ENCODE measurements at regions not wholly inside any gene's neighbourhood (a gene's known extent, or its start where the extent isn't known, plus 50 kb on each side); places are given as distances from the start of the nearest gene placed in this dataset.

GRCh38 chr14:58770491-58770982, 132.8 kb downstream of the DACT1 start:
- Histone ChIP-seq H3K9me3 (ENCODE audit: control insufficient read depth, insufficient read depth, low read length) (no peaks in the 10 kb centered on the region), H3K27ac (ENCODE audit: low read length) (no peak overlapping the region), H3K36me3 (ENCODE audit: control insufficient read depth, insufficient read depth, low read length) (no peaks in the 10 kb centered on the region), H3K27me3 (ENCODE audit: control insufficient read depth, insufficient read depth, low read length) (no peaks in the 10 kb centered on the region), H3K4me3 (ENCODE audit: low read length) (no peak overlapping the region), H3K4me1 (ENCODE audit: control insufficient read depth, insufficient read depth, low read length) (no peaks in the 10 kb centered on the region)
- H3K27ac Mint-ChIP-seq, result no peak overlapping the region
- peaks cover 2 to 11% of the 10 kb centered on the region in 2 donors for H3K27me3 Mint-ChIP-seq (ENCODE audit: low read depth in 2 of 2)
- H3K4me1 Mint-ChIP-seq, result no peaks in the 10 kb centered on the region
- DNase-seq (no peak), ATAC-seq (no peak)
- H3K36me3 Mint-ChIP-seq, result no peaks in the 10 kb centered on the region
- TF ChIP-seq CTCF (IDR thresholded peaks at IDR 0.05), result no peak
- H3K9me3 Mint-ChIP-seq, result no peaks in the 10 kb centered on the region
- intact Hi-C loops (cut with micrococcal nuclease), result no loop called here
- no peak overlapping the region for H3K4me3 Mint-ChIP-seq

GRCh38 chr14:58771016-58771415, 133.3 kb downstream of the DACT1 start:
- TF ChIP-seq CTCF (IDR thresholded peaks at IDR 0.05), result no peak
- no peaks in the 10 kb centered on the region for H3K4me1 Mint-ChIP-seq
- ATAC-seq, result no peak

GRCh38 chr14:58772116-58772515, 134.4 kb downstream of the DACT1 start:
- Histone ChIP-seq H3K4me1 (ENCODE audit: control insufficient read depth, insufficient read depth, low read length) (no peaks in the 10 kb centered on the region), H3K4me3 (ENCODE audit: low read length) (no peak overlapping the region), H3K36me3 (ENCODE audit: control insufficient read depth, insufficient read depth, low read length) (no peaks in the 10 kb centered on the region), H3K27me3 (ENCODE audit: control insufficient read depth, insufficient read depth, low read length) (no peaks in the 10 kb centered on the region), H3K9me3 (ENCODE audit: control insufficient read depth, insufficient read depth, low read length) (no peaks in the 10 kb centered on the region), H3K27ac (ENCODE audit: low read length) (no peak overlapping the region)
- ATAC-seq, result no peak
- WGBS (ENCODE audit: insufficient coverage), result 86% methylated on average over 3 of the region's 3 CpGs
- intact Hi-C loops (cut with micrococcal nuclease), result no loop called here
- no peaks in the 10 kb centered on the region for H3K4me1 Mint-ChIP-seq
- DNase-seq, result no peak
- TF ChIP-seq CTCF (IDR thresholded peaks at IDR 0.05), result no peak
- no peaks in the 10 kb centered on the region for H3K36me3 Mint-ChIP-seq
- no peak overlapping the region for H3K4me3 Mint-ChIP-seq
- H3K9me3 Mint-ChIP-seq, result no peaks in the 10 kb centered on the region
- no peak overlapping the region for H3K27ac Mint-ChIP-seq
- peaks cover 2 to 11% of the 10 kb centered on the region in 2 donors for H3K27me3 Mint-ChIP-seq (ENCODE audit: low read depth in 2 of 2)

More at GRCh38 chr14:58771016-58771415, 133.3 kb downstream of the DACT1 start:
- intact Hi-C loops (cut with micrococcal nuclease), result no loop called here
- Histone ChIP-seq H3K4me3 (ENCODE audit: low read length) (no peak overlapping the region), H3K9me3 (ENCODE audit: control insufficient read depth, insufficient read depth, low read length) (no peaks in the 10 kb centered on the region), H3K36me3 (ENCODE audit: control insufficient read depth, insufficient read depth, low read length) (no peaks in the 10 kb centered on the region), H3K4me1 (ENCODE audit: control insufficient read depth, insufficient read depth, low read length) (no peaks in the 10 kb centered on the region), H3K27ac (ENCODE audit: low read length) (no peak overlapping the region), H3K27me3 (ENCODE audit: control insufficient read depth, insufficient read depth, low read length) (no peaks in the 10 kb centered on the region)
- H3K4me3 Mint-ChIP-seq, result no peak overlapping the region
- H3K27me3 Mint-ChIP-seq (ENCODE audit: low read depth in 2 of 2), result peaks cover 2 to 11% of the 10 kb centered on the region in 2 donors
- H3K36me3 Mint-ChIP-seq, result no peaks in the 10 kb centered on the region
- no peaks in the 10 kb centered on the region for H3K9me3 Mint-ChIP-seq
- WGBS (ENCODE audit: insufficient coverage), result 100% methylated on average over 5 of the region's 6 CpGs
- no peak for DNase-seq
- H3K27ac Mint-ChIP-seq, result no peak overlapping the region

All from natural killer cell (primary cell).